ENCODE measurements at regions not wholly inside any gene's neighbourhood (a gene's known extent, or its start where the extent isn't known, plus 50 kb on each side); places are given as distances from the start of the nearest gene placed in this dataset.

GRCh38 chr9:100869326-100869725 lies 159.2 kb upstream of the PLPPR1 start:
- no peaks in the 10 kb centered on the region for H3K36me3 ChIP-seq (ENCODE audit: control insufficient read depth, insufficient read depth, low read length)
- no peak overlapping the region for H3K4me3 ChIP-seq (ENCODE audit: low read depth, low read length)
- H3K4me1 ChIP-seq (ENCODE audit: control insufficient read depth, insufficient read depth, low read length): 0 out of 2 replicates have a peak, but pooled peaks cover 3% of the 10 kb centered on the region
- no peak overlapping the region for H3K9ac ChIP-seq (ENCODE audit: low read length)
- no peaks in the 10 kb centered on the region for H3K27me3 ChIP-seq (ENCODE audit: control insufficient read depth, insufficient read depth, low read length)
- H3K27ac ChIP-seq (ENCODE audit: low read depth, low read length): no peak overlapping the region
- H3K9me3 ChIP-seq (ENCODE audit: control insufficient read depth, insufficient read depth, low read depth, low read length): no peaks in the 10 kb centered on the region

GRCh38 chr9:100879884-100880283 lies 148.6 kb upstream of the PLPPR1 start:
- H3K4me1 ChIP-seq (ENCODE audit: control insufficient read depth, insufficient read depth, low read length): no peaks in the 10 kb centered on the region
- no peak overlapping the region for H3K27ac ChIP-seq (ENCODE audit: low read depth, low read length)
- H3K27me3 ChIP-seq (ENCODE audit: control insufficient read depth, insufficient read depth, low read length): no peaks in the 10 kb centered on the region
- no peaks in the 10 kb centered on the region for H3K36me3 ChIP-seq (ENCODE audit: control insufficient read depth, insufficient read depth, low read length)
- H3K4me3 ChIP-seq (ENCODE audit: low read depth, low read length): no peak overlapping the region
- H3K9ac ChIP-seq (ENCODE audit: low read length): no peak overlapping the region
- no peaks in the 10 kb centered on the region for H3K9me3 ChIP-seq (ENCODE audit: control insufficient read depth, insufficient read depth, low read depth, low read length)

- Histone ChIP-seq H3K9ac (ENCODE audit: low read length) (no peak overlapping the region), H3K27me3 (ENCODE audit: control insufficient read depth, insufficient read depth, low read length) (no peaks in the 10 kb centered on the region), H3K27ac (ENCODE audit: low read depth, low read length) (no peak overlapping the region), H3K4me3 (ENCODE audit: low read depth, low read length) (no peak overlapping the region), H3K9me3 (ENCODE audit: control insufficient read depth, insufficient read depth, low read depth, low read length) (no peaks in the 10 kb centered on the region), H3K4me1 (ENCODE audit: control insufficient read depth, insufficient read depth, low read length) (no peaks in the 10 kb centered on the region), H3K36me3 (ENCODE audit: control insufficient read depth, insufficient read depth, low read length) (no peaks in the 10 kb centered on the region)
Observed at GRCh38 chr9:100880284-100880683, 148.2 kb upstream of the PLPPR1 start.

GRCh38 chr9:100884518-100884917 lies 144.0 kb upstream of the PLPPR1 start:
- Histone ChIP-seq H3K9me3 (ENCODE audit: control insufficient read depth, insufficient read depth, low read depth, low read length) (no peaks in the 10 kb centered on the region), H3K27ac (ENCODE audit: low read depth, low read length) (no peak overlapping the region), H3K4me3 (ENCODE audit: low read depth, low read length) (no peak overlapping the region), H3K9ac (ENCODE audit: low read length) (no peak overlapping the region), H3K36me3 (ENCODE audit: control insufficient read depth, insufficient read depth, low read length) (no peaks in the 10 kb centered on the region), H3K27me3 (ENCODE audit: control insufficient read depth, insufficient read depth, low read length) (no peaks in the 10 kb centered on the region), H3K4me1 (ENCODE audit: control insufficient read depth, insufficient read depth, low read length) (no peaks in the 10 kb centered on the region)

GRCh38 chr9:100890321-100890720 lies 138.2 kb upstream of the PLPPR1 start:
- H3K9ac ChIP-seq (ENCODE audit: low read length): no peak overlapping the region
- no peak overlapping the region for H3K27ac ChIP-seq (ENCODE audit: low read depth, low read length)
- no peaks in the 10 kb centered on the region for H3K36me3 ChIP-seq (ENCODE audit: control insufficient read depth, insufficient read depth, low read length)
- H3K9me3 ChIP-seq (ENCODE audit: control insufficient read depth, insufficient read depth, low read depth, low read length): no peaks in the 10 kb centered on the region
- no peaks in the 10 kb centered on the region for H3K4me1 ChIP-seq (ENCODE audit: control insufficient read depth, insufficient read depth, low read length)
- no peaks in the 10 kb centered on the region for H3K27me3 ChIP-seq (ENCODE audit: control insufficient read depth, insufficient read depth, low read length)
- no peak overlapping the region for H3K4me3 ChIP-seq (ENCODE audit: low read depth, low read length)

GRCh38 chr9:100911273-100911672 lies 117.3 kb upstream of the PLPPR1 start:
- Histone ChIP-seq H3K4me1 (ENCODE audit: control insufficient read depth, insufficient read depth, low read length) (no peaks in the 10 kb centered on the region; the same call in 1 of the 2 replicates), H3K36me3 (ENCODE audit: control insufficient read depth, insufficient read depth, low read length) (no peaks in the 10 kb centered on the region), H3K4me3 (ENCODE audit: low read depth, low read length) (no peak overlapping the region), H3K27ac (ENCODE audit: low read depth, low read length) (no peak overlapping the region), H3K9me3 (ENCODE audit: control insufficient read depth, insufficient read depth, low read depth, low read length) (no peaks in the 10 kb centered on the region), H3K27me3 (ENCODE audit: control insufficient read depth, insufficient read depth, low read length) (no peaks in the 10 kb centered on the region), H3K9ac (ENCODE audit: low read length) (no peak overlapping the region)

- Histone ChIP-seq H3K27me3 (ENCODE audit: control insufficient read depth, insufficient read depth, low read length) (no peaks in the 10 kb centered on the region), H3K9me3 (ENCODE audit: control insufficient read depth, insufficient read depth, low read depth, low read length) (no peaks in the 10 kb centered on the region), H3K4me3 (ENCODE audit: low read depth, low read length) (no peak overlapping the region), H3K9ac (ENCODE audit: low read length) (no peak overlapping the region), H3K4me1 (ENCODE audit: control insufficient read depth, insufficient read depth, low read length) (no peaks in the 10 kb centered on the region; the same call in 1 of the 2 replicates), H3K27ac (ENCODE audit: low read depth, low read length) (no peak overlapping the region), H3K36me3 (ENCODE audit: control insufficient read depth, insufficient read depth, low read length) (no peaks in the 10 kb centered on the region)
Observed at GRCh38 chr9:100913257-100913656, 115.3 kb upstream of the PLPPR1 start.

- Histone ChIP-seq H3K27ac (ENCODE audit: low read depth, low read length) (no peak overlapping the region), H3K4me1 (ENCODE audit: control insufficient read depth, insufficient read depth, low read length) (no peaks in the 10 kb centered on the region; the same call in 1 of the 2 replicates), H3K27me3 (ENCODE audit: control insufficient read depth, insufficient read depth, low read length) (no peaks in the 10 kb centered on the region), H3K9me3 (ENCODE audit: control insufficient read depth, insufficient read depth, low read depth, low read length) (no peaks in the 10 kb centered on the region), H3K36me3 (ENCODE audit: control insufficient read depth, insufficient read depth, low read length) (no peaks in the 10 kb centered on the region), H3K4me3 (ENCODE audit: low read depth, low read length) (no peak overlapping the region), H3K9ac (ENCODE audit: low read length) (no peak overlapping the region)
Observed at GRCh38 chr9:100914266-100914665, 114.3 kb upstream of the PLPPR1 start.

GRCh38 chr9:100919506-100919905 lies 109.0 kb upstream of the PLPPR1 start:
- no peak overlapping the region for H3K27ac ChIP-seq (ENCODE audit: low read depth, low read length)
- H3K9ac ChIP-seq (ENCODE audit: low read length): no peak overlapping the region
- no peaks in the 10 kb centered on the region for H3K27me3 ChIP-seq (ENCODE audit: control insufficient read depth, insufficient read depth, low read length)
- no peaks in the 10 kb centered on the region for H3K9me3 ChIP-seq (ENCODE audit: control insufficient read depth, insufficient read depth, low read depth, low read length)
- no peak overlapping the region for H3K4me3 ChIP-seq (ENCODE audit: low read depth, low read length)
- H3K4me1 ChIP-seq (ENCODE audit: control insufficient read depth, insufficient read depth, low read length): no peaks in the 10 kb centered on the region
- no peaks in the 10 kb centered on the region for H3K36me3 ChIP-seq (ENCODE audit: control insufficient read depth, insufficient read depth, low read length)

- no peak overlapping the region for H3K4me3 ChIP-seq (ENCODE audit: low read depth, low read length)
- H3K27ac ChIP-seq (ENCODE audit: low read depth, low read length): no peak overlapping the region
Observed at GRCh38 chr9:100926366-100926765, 102.2 kb upstream of the PLPPR1 start.

GRCh38 chr9:100927763-100928162 lies 100.8 kb upstream of the PLPPR1 start:
- Histone ChIP-seq H3K4me1 (ENCODE audit: control insufficient read depth, insufficient read depth, low read length) (no peaks in the 10 kb centered on the region), H3K9me3 (ENCODE audit: control insufficient read depth, insufficient read depth, low read depth, low read length) (no peaks in the 10 kb centered on the region), H3K9ac (ENCODE audit: low read length) (no peak overlapping the region), H3K36me3 (ENCODE audit: control insufficient read depth, insufficient read depth, low read length) (no peaks in the 10 kb centered on the region), H3K4me3 (ENCODE audit: low read depth, low read length) (no peak overlapping the region), H3K27me3 (ENCODE audit: control insufficient read depth, insufficient read depth, low read length) (no peaks in the 10 kb centered on the region), H3K27ac (ENCODE audit: low read depth, low read length) (no peak overlapping the region)

More at GRCh38 chr9:100926366-100926765, 102.2 kb upstream of the PLPPR1 start:
- no peaks in the 10 kb centered on the region for H3K9me3 ChIP-seq (ENCODE audit: control insufficient read depth, insufficient read depth, low read depth, low read length)
- H3K36me3 ChIP-seq (ENCODE audit: control insufficient read depth, insufficient read depth, low read length): no peaks in the 10 kb centered on the region
- no peak overlapping the region for H3K9ac ChIP-seq (ENCODE audit: low read length)
- H3K27me3 ChIP-seq (ENCODE audit: control insufficient read depth, insufficient read depth, low read length): no peaks in the 10 kb centered on the region
- no peaks in the 10 kb centered on the region for H3K4me1 ChIP-seq (ENCODE audit: control insufficient read depth, insufficient read depth, low read length)

- no peak overlapping the region for H3K4me3 ChIP-seq (ENCODE audit: low read depth, low read length)
- no peaks in the 10 kb centered on the region for H3K9me3 ChIP-seq (ENCODE audit: control insufficient read depth, insufficient read depth, low read depth, low read length)
- no peaks in the 10 kb centered on the region for H3K4me1 ChIP-seq (ENCODE audit: control insufficient read depth, insufficient read depth, low read length)
- H3K36me3 ChIP-seq (ENCODE audit: control insufficient read depth, insufficient read depth, low read length): no peaks in the 10 kb centered on the region
- H3K27me3 ChIP-seq (ENCODE audit: control insufficient read depth, insufficient read depth, low read length): no peaks in the 10 kb centered on the region
- H3K9ac ChIP-seq (ENCODE audit: low read length): no peak overlapping the region
- no peak overlapping the region for H3K27ac ChIP-seq (ENCODE audit: low read depth, low read length)
Observed at GRCh38 chr9:100933656-100934055, 94.9 kb upstream of the PLPPR1 start.

Data from HUES6 (cell line).